ENCODE measurements at regions not wholly inside any gene's neighbourhood (a gene's known extent, or its start where the extent isn't known, plus 50 kb on each side); places are given as distances from the start of the nearest gene placed in this dataset.

- TF ChIP-seq YY2 (tag by site-specific recombination; IDR thresholded peaks at IDR 0.05) (no peak), ZNF19 (tag by site-specific recombination; IDR thresholded peaks at IDR 0.05; ENCODE audit: low read depth) (no peak), CTCF (tag by site-specific recombination; IDR thresholded peaks at IDR 0.05) (no peak), SP7 (tag by site-specific recombination; IDR thresholded peaks at IDR 0.05) (no peak), REST (tag by site-specific recombination; IDR thresholded peaks at IDR 0.05) (no peak), ZNF701 (tag by site-specific recombination; IDR thresholded peaks at IDR 0.05) (no peak), ZNF174 (tag by site-specific recombination; IDR thresholded peaks at IDR 0.05) (no peak)
These were observed 327.2 kb downstream of the MRPL39 start for GRCh38 chr21:25280061-25280460.

All from HEK293 (cell line).